ENCODE measurements at regions not wholly inside any gene's neighbourhood (a gene's known extent, or its start where the extent isn't known, plus 50 kb on each side); places are given as distances from the start of the nearest gene placed in this dataset.
A peak's percentile ranks its signal among the peaks of the same experiment; 100 is the strongest.
"Not testable (repeated sequence)": the region's sequence is repeated elsewhere in the genome, so short reads cannot be mapped to it uniquely, and the experiment has no call there.

GRCh38 chr2:81481994-81482368, 1177.4 kb upstream of the LRRTM1 start:
- no peak for DNase-seq
- H3K4me3 Mint-ChIP-seq = no peak overlapping the region
- H3K4me1 Mint-ChIP-seq = no peaks in the 10 kb centered on the region
- H3K36me3 Mint-ChIP-seq (ENCODE audit: low read depth) = no peaks in the 10 kb centered on the region
- ATAC-seq = no peak
- no peaks in the 10 kb centered on the region for H3K9me3 ChIP-seq (ENCODE audit: control insufficient read depth, low read length, poor library complexity, severe bottlenecking)
- no peak overlapping the region for H3K27ac Mint-ChIP-seq
- H3K27me3 Mint-ChIP-seq = no peaks in the 10 kb centered on the region

- Mint-ChIP-seq H3K36me3 (ENCODE audit: low read depth) (no peaks in the 10 kb centered on the region), H3K27me3 (no peaks in the 10 kb centered on the region), H3K27ac (no peak overlapping the region), H3K4me1 (no peaks in the 10 kb centered on the region), H3K4me3 (no peak overlapping the region)
- H3K9me3 ChIP-seq (ENCODE audit: control insufficient read depth, low read length, poor library complexity, severe bottlenecking) = no peaks in the 10 kb centered on the region
- DNase-seq (no peak), ATAC-seq (no peak)
These were observed 1176.9 kb upstream of the LRRTM1 start for GRCh38 chr2:81481242-81481993.

GRCh38 chr2:81467096-81467495, 1162.5 kb upstream of the LRRTM1 start:
- DNase-seq (peak in 1 of 3 donors; percentile 4), ATAC-seq (no peak)
- H3K4me3 Mint-ChIP-seq = no peak overlapping the region

GRCh38 chr2:81462420-81462819, 1157.9 kb upstream of the LRRTM1 start:
- no peaks in the 10 kb centered on the region for H3K9me3 ChIP-seq (ENCODE audit: control insufficient read depth, low read length, poor library complexity, severe bottlenecking)
- Mint-ChIP-seq H3K4me1 (no peaks in the 10 kb centered on the region), H3K27me3 (no peaks in the 10 kb centered on the region), H3K27ac (no peak overlapping the region), H3K36me3 (ENCODE audit: low read depth) (no peaks in the 10 kb centered on the region), H3K4me3 (no peak overlapping the region)
- ATAC-seq = no peak
- DNase-seq = no peak

More at GRCh38 chr2:81467096-81467495, 1162.5 kb upstream of the LRRTM1 start:
- no peaks in the 10 kb centered on the region for H3K4me1 Mint-ChIP-seq
- H3K27me3 Mint-ChIP-seq = no peaks in the 10 kb centered on the region
- H3K36me3 Mint-ChIP-seq (ENCODE audit: low read depth) = peaks cover 2% of the 10 kb centered on the region
- H3K9me3 ChIP-seq (ENCODE audit: control insufficient read depth, low read length, poor library complexity, severe bottlenecking) = no peaks in the 10 kb centered on the region
- H3K27ac Mint-ChIP-seq = no peak overlapping the region

GRCh38 chr2:81445176-81445575, 1140.6 kb upstream of the LRRTM1 start:
- Mint-ChIP-seq H3K27ac (no peak overlapping the region), H3K4me1 (no peaks in the 10 kb centered on the region), H3K27me3 (no peaks in the 10 kb centered on the region), H3K4me3 (no peak overlapping the region), H3K36me3 (ENCODE audit: low read depth) (no peaks in the 10 kb centered on the region)
- DNase-seq (no peak), ATAC-seq (no peak)
- H3K9me3 ChIP-seq (ENCODE audit: control insufficient read depth, low read length, poor library complexity, severe bottlenecking) = no peaks in the 10 kb centered on the region

GRCh38 chr2:81437456-81438000, 1133.0 kb upstream of the LRRTM1 start:
- H3K4me3 Mint-ChIP-seq = no peak overlapping the region
- peaks cover 3% of the 10 kb centered on the region for H3K9me3 ChIP-seq (ENCODE audit: control insufficient read depth, low read length, poor library complexity, severe bottlenecking)
- H3K27ac Mint-ChIP-seq = no peak overlapping the region
- DNase-seq (no peak), ATAC-seq (no peak)
- no peaks in the 10 kb centered on the region for H3K36me3 Mint-ChIP-seq (ENCODE audit: low read depth)
- H3K4me1 Mint-ChIP-seq = no peaks in the 10 kb centered on the region
- no peaks in the 10 kb centered on the region for H3K27me3 Mint-ChIP-seq

GRCh38 chr2:81436256-81436655, 1131.7 kb upstream of the LRRTM1 start:
- no peak overlapping the region for H3K4me3 Mint-ChIP-seq
- H3K27me3 Mint-ChIP-seq = no peaks in the 10 kb centered on the region
- H3K36me3 Mint-ChIP-seq (ENCODE audit: low read depth) = no peaks in the 10 kb centered on the region

GRCh38 chr2:81412681-81413080, 1108.1 kb upstream of the LRRTM1 start:
- Mint-ChIP-seq H3K27me3 (no peaks in the 10 kb centered on the region), H3K27ac (no peak overlapping the region), H3K4me1 (no peaks in the 10 kb centered on the region), H3K36me3 (ENCODE audit: low read depth) (no peaks in the 10 kb centered on the region), H3K4me3 (no peak overlapping the region)
- no peak for DNase-seq
- ATAC-seq = no peak
- H3K9me3 ChIP-seq (ENCODE audit: control insufficient read depth, low read length, poor library complexity, severe bottlenecking) = no peaks in the 10 kb centered on the region

More at GRCh38 chr2:81436256-81436655, 1131.7 kb upstream of the LRRTM1 start:
- Mint-ChIP-seq H3K27ac (no peak overlapping the region), H3K4me1 (no peaks in the 10 kb centered on the region)
- ATAC-seq (no peak), DNase-seq (no peak)
- peaks cover 3% of the 10 kb centered on the region for H3K9me3 ChIP-seq (ENCODE audit: control insufficient read depth, low read length, poor library complexity, severe bottlenecking)

- no peak overlapping the region for H3K4me3 Mint-ChIP-seq
- no peaks in the 10 kb centered on the region for H3K27me3 Mint-ChIP-seq
- no peak for ATAC-seq
- no peaks in the 10 kb centered on the region for H3K36me3 Mint-ChIP-seq (ENCODE audit: low read depth)
- H3K27ac Mint-ChIP-seq = no peak overlapping the region
- H3K4me1 Mint-ChIP-seq = no peaks in the 10 kb centered on the region
- no peaks in the 10 kb centered on the region for H3K9me3 ChIP-seq (ENCODE audit: control insufficient read depth, low read length, poor library complexity, severe bottlenecking)
- no peak for DNase-seq
These were observed 1099.0 kb upstream of the LRRTM1 start for GRCh38 chr2:81403508-81403907.

- Mint-ChIP-seq H3K27ac (no peak overlapping the region), H3K4me3 (no peak overlapping the region), H3K36me3 (ENCODE audit: low read depth) (no peaks in the 10 kb centered on the region), H3K4me1 (no peaks in the 10 kb centered on the region), H3K27me3 (no peaks in the 10 kb centered on the region)
- no peaks in the 10 kb centered on the region for H3K9me3 ChIP-seq (ENCODE audit: control insufficient read depth, low read length, poor library complexity, severe bottlenecking)
- ATAC-seq (no peak), DNase-seq (no peak)
These were observed 1092.0 kb upstream of the LRRTM1 start for GRCh38 chr2:81396417-81397019.

GRCh38 chr2:81395746-81396145, 1091.2 kb upstream of the LRRTM1 start:
- H3K4me1 Mint-ChIP-seq = no peaks in the 10 kb centered on the region
- ATAC-seq (no peak), DNase-seq (no peak)
- H3K27me3 Mint-ChIP-seq = no peaks in the 10 kb centered on the region
- no peaks in the 10 kb centered on the region for H3K9me3 ChIP-seq (ENCODE audit: control insufficient read depth, low read length, poor library complexity, severe bottlenecking)
- H3K36me3 Mint-ChIP-seq (ENCODE audit: low read depth) = no peaks in the 10 kb centered on the region
- no peak overlapping the region for H3K27ac Mint-ChIP-seq
- H3K4me3 Mint-ChIP-seq = no peak overlapping the region

- H3K9me3 ChIP-seq (ENCODE audit: control insufficient read depth, low read length, poor library complexity, severe bottlenecking) = no peaks in the 10 kb centered on the region
- no peak overlapping the region for H3K27ac Mint-ChIP-seq
- H3K27me3 Mint-ChIP-seq = no peaks in the 10 kb centered on the region
- H3K36me3 Mint-ChIP-seq (ENCODE audit: low read depth) = no peaks in the 10 kb centered on the region
- ATAC-seq (no peak), DNase-seq (no peak)
- H3K4me1 Mint-ChIP-seq = no peaks in the 10 kb centered on the region
- no peak overlapping the region for H3K4me3 Mint-ChIP-seq
These were observed 1084.7 kb upstream of the LRRTM1 start for GRCh38 chr2:81389203-81389602.

GRCh38 chr2:81363800-81364199, 1059.2 kb upstream of the LRRTM1 start:
- Mint-ChIP-seq H3K27ac (no peak overlapping the region), H3K27me3 (no peaks in the 10 kb centered on the region), H3K36me3 (ENCODE audit: low read depth) (no peaks in the 10 kb centered on the region), H3K4me1 (no peaks in the 10 kb centered on the region), H3K4me3 (no peak overlapping the region)
- no peak for DNase-seq
- ATAC-seq = no peak
- no peaks in the 10 kb centered on the region for H3K9me3 ChIP-seq (ENCODE audit: control insufficient read depth, low read length, poor library complexity, severe bottlenecking)

- not testable (repeated sequence) for H3K36me3 Mint-ChIP-seq (ENCODE audit: low read depth); H3K4me3 Mint-ChIP-seq; DNase-seq; H3K27ac Mint-ChIP-seq; H3K27me3 Mint-ChIP-seq; H3K9me3 ChIP-seq (ENCODE audit: control insufficient read depth, low read length, poor library complexity, severe bottlenecking); H3K4me1 Mint-ChIP-seq; ATAC-seq
These were observed 1057.9 kb upstream of the LRRTM1 start for GRCh38 chr2:81362468-81362867.
